ENCODE measurements at regions not wholly inside any gene's neighbourhood (a gene's known extent, or its start where the extent isn't known, plus 50 kb on each side); places are given as distances from the start of the nearest gene placed in this dataset.

- TF ChIP-seq TCF7L2 (IDR thresholded peaks at IDR 0.05; ENCODE audit: low read depth, low read length) (no peak), POLR2AphosphoS5 (IDR thresholded peaks at IDR 0.05; ENCODE audit: low read depth, low read length) (no peak), CTCF (IDR thresholded peaks at IDR 0.05) (no peak), REST (IDR thresholded peaks at IDR 0.05; ENCODE audit: insufficient read depth in 1 of 2, low read depth in 2 of 2, low read length in 1 of 2) (no peak)
Measured at GRCh38 chr6:165833355-165833754, 170.3 kb upstream of the PDE10A start.

Data from Panc1 (cell line).